ENCODE measurements at regions not wholly inside any gene's neighbourhood (a gene's known extent, or its start where the extent isn't known, plus 50 kb on each side); places are given as distances from the start of the nearest gene placed in this dataset.

DNA sequence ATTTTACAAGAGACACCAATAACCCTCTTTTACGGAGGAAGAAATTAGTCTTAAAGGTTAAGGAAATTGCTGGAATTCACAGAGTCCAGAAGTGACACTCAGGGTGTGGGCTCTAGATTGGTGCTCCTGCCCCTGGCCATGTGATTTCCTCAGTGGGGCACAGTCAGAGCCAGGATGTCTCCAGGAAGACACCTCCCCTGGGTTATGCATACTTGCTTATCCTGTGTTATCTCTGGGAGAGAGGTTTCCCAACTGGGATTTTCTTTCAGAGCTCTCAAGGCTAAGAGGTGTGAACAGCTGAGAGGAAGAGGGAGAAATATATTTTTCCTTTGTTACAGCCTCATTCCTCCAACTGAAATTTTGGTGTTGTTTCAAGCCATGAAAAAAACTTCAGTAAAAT lies 125.6 kb upstream of the CELF4 start:
- 83% methylated on average over 1 of the region's 1 CpG for WGBS
- no peaks in the 10 kb centered on the region for H3K4me1 ChIP-seq

DNA sequence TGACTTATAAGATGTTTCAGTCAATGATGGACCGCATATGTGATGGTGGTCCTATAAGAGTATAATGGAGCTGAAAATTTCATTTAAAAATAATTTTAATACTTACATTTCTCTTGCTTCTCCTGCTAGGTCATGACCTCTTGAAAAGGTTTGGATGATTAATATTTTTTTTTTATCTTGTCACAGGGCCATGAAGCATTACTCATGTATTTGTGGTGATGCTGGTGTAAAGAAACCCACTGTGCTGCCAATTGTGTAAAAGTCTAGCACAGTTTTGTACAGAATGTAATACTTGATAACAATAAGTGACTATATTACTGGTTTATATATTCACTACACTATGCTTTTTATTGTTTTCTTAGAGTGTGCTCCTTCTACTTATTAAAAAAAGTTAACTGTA lies 124.2 kb upstream of the CELF4 start:
- H3K36me3 ChIP-seq: no peaks in the 10 kb centered on the region
- H3K4me1 ChIP-seq: no peaks in the 10 kb centered on the region
- TF ChIP-seq EP300 (IDR thresholded peaks at IDR 0.05): no peak
- no peak for TF ChIP-seq POLR2AphosphoS5 (IDR thresholded peaks at IDR 0.05)
- TF ChIP-seq POLR2A (IDR thresholded peaks at IDR 0.05): no peak
- TF ChIP-seq CTCF (IDR thresholded peaks at IDR 0.05): no peak
- H3K4me3 ChIP-seq: no peak overlapping the region
- no peak overlapping the region for H3K27ac ChIP-seq
- no peaks in the 10 kb centered on the region for H3K27me3 ChIP-seq
- DNase-seq (ENCODE audit: low spot score in 2 of 2): no peak
- WGBS: 89% methylated on average over 1 of the region's 1 CpG
- no peaks in the 10 kb centered on the region for H3K9me3 ChIP-seq

More for the DNA sequence above, 125.6 kb upstream of the CELF4 start:
- Histone ChIP-seq H3K4me3 (no peak overlapping the region), H3K27me3 (no peaks in the 10 kb centered on the region), H3K9me3 (no peaks in the 10 kb centered on the region), H3K36me3 (no peaks in the 10 kb centered on the region), H3K27ac (no peak overlapping the region)
- no peak for TF ChIP-seq CTCF (IDR thresholded peaks at IDR 0.05)
- TF ChIP-seq POLR2A (IDR thresholded peaks at IDR 0.05): no peak
- TF ChIP-seq EP300 (IDR thresholded peaks at IDR 0.05): no peak
- no peak for TF ChIP-seq POLR2AphosphoS5 (IDR thresholded peaks at IDR 0.05)
- DNase-seq (ENCODE audit: low spot score in 2 of 2): no peak

DNA sequence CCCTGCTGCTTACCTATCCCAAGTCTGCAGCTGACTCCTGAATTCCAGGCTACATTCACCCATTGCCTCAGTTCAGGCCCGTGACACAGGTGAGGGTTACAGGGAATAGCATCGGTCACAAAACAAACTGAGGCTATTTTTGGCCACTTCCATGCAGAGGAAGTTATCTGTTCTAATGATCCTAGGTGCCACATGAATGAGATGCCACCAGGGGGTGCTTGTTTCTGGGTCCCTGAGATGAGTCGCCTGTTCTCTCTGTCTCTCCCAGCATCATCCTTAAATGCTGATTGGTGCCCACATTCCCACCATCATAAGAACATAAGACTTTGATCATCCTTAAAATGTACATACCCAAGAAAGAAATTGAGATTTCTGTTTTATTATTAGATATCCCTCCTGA lies 119.0 kb upstream of the CELF4 start:
- no peak overlapping the region for H3K27ac ChIP-seq
- no peak overlapping the region for H3K4me3 ChIP-seq
- H3K36me3 ChIP-seq: no peaks in the 10 kb centered on the region
- H3K27me3 ChIP-seq: no peaks in the 10 kb centered on the region
- DNase-seq (ENCODE audit: low spot score in 2 of 2): no peak
- no peaks in the 10 kb centered on the region for H3K9me3 ChIP-seq
- H3K4me1 ChIP-seq: no peaks in the 10 kb centered on the region
- TF ChIP-seq POLR2AphosphoS5 (IDR thresholded peaks at IDR 0.05) (no peak), EP300 (IDR thresholded peaks at IDR 0.05) (no peak), POLR2A (IDR thresholded peaks at IDR 0.05) (no peak), CTCF (IDR thresholded peaks at IDR 0.05) (no peak)
- 85% methylated on average over 3 of the region's 3 CpGs for WGBS

GRCh38 chr18:37684183-37684582 lies 118.6 kb upstream of the CELF4 start:
- H3K36me3 ChIP-seq: no peaks in the 10 kb centered on the region
- DNase-seq (ENCODE audit: low spot score in 2 of 2): no peak
- no peaks in the 10 kb centered on the region for H3K4me1 ChIP-seq
- no peak for TF ChIP-seq POLR2AphosphoS5 (IDR thresholded peaks at IDR 0.05)
- no peak for TF ChIP-seq CTCF (IDR thresholded peaks at IDR 0.05)
- TF ChIP-seq POLR2A (IDR thresholded peaks at IDR 0.05): no peak
- no peak for TF ChIP-seq EP300 (IDR thresholded peaks at IDR 0.05)
- no peaks in the 10 kb centered on the region for H3K9me3 ChIP-seq
- H3K4me3 ChIP-seq: no peak overlapping the region
- WGBS: 79% methylated on average over 5 of the region's 5 CpGs
- H3K27me3 ChIP-seq: no peaks in the 10 kb centered on the region
- no peak overlapping the region for H3K27ac ChIP-seq

DNA sequence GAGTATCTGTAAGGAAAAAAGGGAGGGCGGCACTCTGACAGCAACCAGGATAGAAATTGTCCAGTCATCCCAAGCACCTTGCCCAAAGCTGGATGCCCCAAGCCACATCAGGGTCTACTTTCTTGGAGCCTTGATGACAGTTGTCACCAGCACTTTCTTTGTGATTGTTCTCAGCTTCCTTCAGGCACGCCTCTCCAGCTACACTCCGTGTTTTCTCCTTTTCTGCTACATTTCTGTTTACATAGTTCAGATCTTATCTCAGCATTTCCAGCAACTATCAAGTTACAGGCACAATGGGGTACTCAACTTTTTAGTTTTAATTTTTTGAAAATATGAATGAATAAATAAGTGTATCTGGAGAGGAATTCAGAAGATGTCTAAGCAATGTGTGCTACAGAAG lies 115.3 kb upstream of the CELF4 start:
- no peak overlapping the region for H3K27ac ChIP-seq
- TF ChIP-seq POLR2AphosphoS5 (IDR thresholded peaks at IDR 0.05): no peak
- no peak for TF ChIP-seq EP300 (IDR thresholded peaks at IDR 0.05)
- TF ChIP-seq POLR2A (IDR thresholded peaks at IDR 0.05): no peak
- TF ChIP-seq CTCF (IDR thresholded peaks at IDR 0.05): no peak
- no peaks in the 10 kb centered on the region for H3K4me1 ChIP-seq
- H3K36me3 ChIP-seq: no peaks in the 10 kb centered on the region
- H3K4me3 ChIP-seq: no peak overlapping the region
- no peaks in the 10 kb centered on the region for H3K9me3 ChIP-seq
- DNase-seq (ENCODE audit: low spot score in 2 of 2): no peak
- H3K27me3 ChIP-seq: no peaks in the 10 kb centered on the region
- 46% methylated on average over 3 of the region's 3 CpGs for WGBS
